Neural crest cell (in vitro differentiated cells): ENCODE measurements at regions not wholly inside any gene's neighbourhood (a gene's known extent, or its start where the extent isn't known, plus 50 kb on each side); places are given as distances from the start of the nearest gene placed in this dataset.
"Not testable (repeated sequence)": the region's sequence is repeated elsewhere in the genome, so short reads cannot be mapped to it uniquely, and the experiment has no call there.

ENCODE experiments used
- DNase-seq: peaks from one replicate; pipeline ENCODE4 v3.0.0; 2021; ENCODE audit warnings: low read depth, mixed read lengths, low spot score
- H3K27ac Mint-ChIP-seq: one replicate; pipeline ENCODE4 v1.8.0; 2021; ENCODE audit warnings: mild to moderate bottlenecking, mixed read lengths; ENCODE audit not compliant: unreplicated experiment
- H3K27me3 Mint-ChIP-seq: 2 replicates; pipeline ENCODE4 v1.8.0; 2021; ENCODE audit warnings: low read depth, mild to moderate bottlenecking, mixed read lengths
- H3K36me3 Mint-ChIP-seq: 2 replicates; pipeline ENCODE4 v1.8.0; 2021; ENCODE audit warnings: low read depth, mild to moderate bottlenecking, mixed read lengths
- H3K4me1 Mint-ChIP-seq: 2 replicates; pipeline ENCODE4 v1.8.0; 2021; ENCODE audit warnings: mixed read lengths
- H3K4me3 Mint-ChIP-seq: one replicate; pipeline ENCODE4 v1.8.0; 2021; ENCODE audit warnings: mild to moderate bottlenecking, mixed read lengths
- H3K9me3 Mint-ChIP-seq: 2 replicates; pipeline ENCODE4 v1.8.0; 2021; ENCODE audit warnings: mixed read lengths

DNA sequence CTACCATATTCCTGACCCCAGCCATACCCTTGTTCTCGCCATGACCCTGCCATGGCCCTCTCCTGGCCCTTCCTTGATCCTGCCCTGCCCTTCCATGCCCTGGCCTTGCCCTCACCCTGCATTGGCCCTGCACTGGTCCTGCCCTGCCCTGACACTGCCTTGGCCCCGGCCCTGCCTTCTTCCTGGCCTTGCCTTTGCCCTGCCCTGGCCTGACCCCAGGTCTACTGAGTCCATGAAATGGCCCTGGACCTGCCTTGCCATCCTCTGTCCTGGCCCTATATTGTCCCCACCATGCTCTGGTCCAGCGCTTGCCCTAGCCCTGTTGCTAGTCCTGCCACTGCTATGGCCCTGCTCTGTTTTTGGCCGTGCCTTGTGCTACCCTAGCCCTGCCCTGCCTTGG lies 536.1 kb downstream of the FOXD4L6 start:
- H3K27ac Mint-ChIP-seq, H3K9me3 Mint-ChIP-seq, H3K27me3 Mint-ChIP-seq, H3K36me3 Mint-ChIP-seq, H3K4me3 Mint-ChIP-seq, H3K4me1 Mint-ChIP-seq, DNase-seq: not testable (repeated sequence)

DNA sequence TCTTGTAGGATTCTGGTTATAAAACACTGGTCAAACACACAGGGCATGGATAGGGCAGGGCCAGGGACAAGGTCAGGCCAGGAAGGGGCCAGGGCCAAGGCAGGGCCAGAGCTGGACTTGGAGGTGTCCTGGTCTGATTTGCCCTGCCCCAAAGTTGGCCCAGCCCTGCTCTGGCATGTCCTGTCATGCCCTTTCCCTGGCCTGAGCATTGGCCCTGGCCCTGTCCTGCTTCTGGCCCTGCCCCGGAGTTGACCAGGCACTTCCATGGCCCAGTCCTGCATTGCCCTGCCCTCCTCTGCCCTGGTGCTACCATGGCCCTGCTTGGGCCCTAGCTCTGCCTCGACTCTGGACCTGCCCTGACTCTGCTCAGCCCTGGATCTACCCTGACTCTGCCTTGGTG lies 536.6 kb downstream of the FOXD4L6 start:
- not testable (repeated sequence) for H3K27me3 Mint-ChIP-seq, H3K27ac Mint-ChIP-seq, H3K4me3 Mint-ChIP-seq, H3K4me1 Mint-ChIP-seq, H3K9me3 Mint-ChIP-seq, DNase-seq, H3K36me3 Mint-ChIP-seq

GRCh38 chr9:40587475-40588195 lies 540.8 kb downstream of the FOXD4L6 start:
- H3K36me3 Mint-ChIP-seq, H3K27ac Mint-ChIP-seq, H3K4me3 Mint-ChIP-seq, H3K27me3 Mint-ChIP-seq, DNase-seq, H3K9me3 Mint-ChIP-seq, H3K4me1 Mint-ChIP-seq: not testable (repeated sequence)

DNA sequence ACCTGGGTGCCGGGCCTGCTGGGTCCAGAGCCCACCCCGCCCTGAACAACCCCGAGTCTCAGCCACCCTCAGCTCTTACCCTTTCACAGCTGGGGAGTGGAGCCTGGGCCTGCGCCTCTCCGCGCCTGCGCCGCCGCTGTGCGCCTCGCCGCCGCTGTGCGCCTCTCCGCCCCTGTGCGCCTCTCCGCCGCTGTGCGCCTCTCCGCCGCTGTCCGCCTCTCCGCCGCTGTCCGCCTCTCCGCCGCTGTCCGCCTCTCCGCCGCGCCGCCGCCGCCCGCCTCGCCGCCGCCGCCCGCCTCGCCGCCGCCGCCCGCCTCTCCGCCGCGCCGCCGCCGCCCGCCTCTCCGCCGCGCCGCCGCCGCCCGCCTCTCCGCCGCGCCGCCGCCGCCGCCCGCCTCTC lies 544.4 kb downstream of the FOXD4L6 start:
- H3K4me3 Mint-ChIP-seq, H3K27me3 Mint-ChIP-seq, H3K9me3 Mint-ChIP-seq, H3K4me1 Mint-ChIP-seq, DNase-seq, H3K27ac Mint-ChIP-seq, H3K36me3 Mint-ChIP-seq: not testable (repeated sequence)

DNA sequence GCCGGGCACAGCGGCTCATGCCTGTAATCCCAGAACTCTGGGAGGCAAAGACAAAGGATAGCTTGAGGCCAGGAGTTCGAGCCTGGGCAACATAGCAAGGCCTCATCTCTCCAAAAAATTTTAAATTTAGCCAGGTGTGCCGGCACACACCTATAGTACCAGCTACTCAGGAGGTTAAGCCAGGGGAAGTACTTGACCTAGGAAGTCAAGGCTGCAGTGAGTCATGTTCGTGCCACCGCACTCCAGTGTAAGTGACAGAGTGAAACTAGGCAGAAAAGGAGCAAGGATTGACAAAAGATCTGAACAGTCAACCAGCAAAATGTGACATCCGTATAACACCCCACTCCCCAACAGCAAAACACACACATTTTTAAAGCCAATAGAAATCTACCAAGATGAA lies 545.3 kb downstream of the FOXD4L6 start:
- H3K27me3 Mint-ChIP-seq, H3K27ac Mint-ChIP-seq, H3K4me1 Mint-ChIP-seq, H3K9me3 Mint-ChIP-seq, DNase-seq, H3K36me3 Mint-ChIP-seq: not testable (repeated sequence)
- H3K4me3 Mint-ChIP-seq = peak overlapping the region; percentile 67

- not testable (repeated sequence) for H3K4me1 Mint-ChIP-seq, H3K9me3 Mint-ChIP-seq, H3K4me3 Mint-ChIP-seq, H3K36me3 Mint-ChIP-seq, DNase-seq, H3K27me3 Mint-ChIP-seq, H3K27ac Mint-ChIP-seq
Measured at GRCh38 chr9:40578908-40579307, 549.6 kb downstream of the FOXD4L6 start.
